Central memory CD8-positive, alpha-beta T cell (primary cell): ENCODE measurements at regions not wholly inside any gene's neighbourhood (a gene's known extent, or its start where the extent isn't known, plus 50 kb on each side); places are given as distances from the start of the nearest gene placed in this dataset.
"Not testable (repeated sequence)": the region's sequence is repeated elsewhere in the genome, so short reads cannot be mapped to it uniquely, and the experiment has no call there.

Experiments
- ATAC-seq: fragments of 150-1000 bp; cut with Tn5 transposase; replicated peaks from 2 replicates; pipeline ENCODE4 v1.10.0; 2022; ENCODE audit warnings: mild to moderate bottlenecking, moderate FRiP score, moderate number of reproducible peaks; ENCODE audit not compliant: poor library complexity, severe bottlenecking; ENCODE audit errors: extremely low read depth
- DNase-seq, 2 donors: peaks; one replicate each; pipeline ENCODE4 v3.0.0; 2021; ENCODE audit warnings: low spot score in 2 of 2
- H3K27ac Mint-ChIP-seq: one replicate; pipeline ENCODE4 v1.8.0; 2022; ENCODE audit warnings: low read depth, mild to moderate bottlenecking, moderate library complexity, mixed read lengths
- H3K27me3 Mint-ChIP-seq: one replicate; pipeline ENCODE4 v1.8.0; 2022; ENCODE audit warnings: mixed read lengths
- H3K36me3 Mint-ChIP-seq: one replicate; pipeline ENCODE4 v1.8.0; 2022; ENCODE audit warnings: mild to moderate bottlenecking, moderate library complexity, mixed read lengths; ENCODE audit not compliant: insufficient read depth
- H3K4me1 Mint-ChIP-seq: one replicate; pipeline ENCODE4 v1.8.0; 2022; ENCODE audit warnings: mixed read lengths
- H3K4me3 Mint-ChIP-seq: one replicate; pipeline ENCODE4 v1.8.0; 2022; ENCODE audit warnings: mild to moderate bottlenecking, moderate library complexity, mixed read lengths
- H3K9me3 Mint-ChIP-seq: one replicate; pipeline ENCODE4 v1.8.0; 2022; ENCODE audit warnings: mixed read lengths

- Mint-ChIP-seq H3K4me3 (no peak overlapping the region), H3K9me3 (peaks cover 23% of the 10 kb centered on the region), H3K4me1 (no peaks in the 10 kb centered on the region), H3K27ac (no peak overlapping the region), H3K27me3 (no peaks in the 10 kb centered on the region), H3K36me3 (peaks cover 2% of the 10 kb centered on the region)
- ATAC-seq (no peak), DNase-seq (no peak)
These were observed 467.4 kb upstream of the ID4 start for GRCh38 chr6:19369785-19370184.

GRCh38 chr6:19370831-19371230 lies 466.3 kb upstream of the ID4 start:
- no peak overlapping the region for H3K4me3 Mint-ChIP-seq
- ATAC-seq: no peak
- no peak for DNase-seq
- H3K4me1 Mint-ChIP-seq: no peaks in the 10 kb centered on the region
- H3K9me3 Mint-ChIP-seq: peaks cover 23% of the 10 kb centered on the region
- no peaks in the 10 kb centered on the region for H3K27me3 Mint-ChIP-seq
- no peaks in the 10 kb centered on the region for H3K36me3 Mint-ChIP-seq
- no peak overlapping the region for H3K27ac Mint-ChIP-seq

GRCh38 chr6:19375613-19376012 lies 461.6 kb upstream of the ID4 start:
- ATAC-seq (no peak), DNase-seq (no peak)
- Mint-ChIP-seq H3K36me3 (no peaks in the 10 kb centered on the region), H3K27ac (no peak overlapping the region), H3K9me3 (peaks cover 21% of the 10 kb centered on the region), H3K4me1 (no peaks in the 10 kb centered on the region), H3K27me3 (no peaks in the 10 kb centered on the region), H3K4me3 (no peak overlapping the region)

GRCh38 chr6:19377722-19378121 lies 459.4 kb upstream of the ID4 start:
- DNase-seq (no peak), ATAC-seq (no peak)
- H3K36me3 Mint-ChIP-seq: no peaks in the 10 kb centered on the region
- no peaks in the 10 kb centered on the region for H3K4me1 Mint-ChIP-seq
- H3K4me3 Mint-ChIP-seq: no peak overlapping the region
- H3K27me3 Mint-ChIP-seq: no peaks in the 10 kb centered on the region
- H3K9me3 Mint-ChIP-seq: peaks cover 10% of the 10 kb centered on the region
- no peak overlapping the region for H3K27ac Mint-ChIP-seq

GRCh38 chr6:19380293-19380692 lies 456.9 kb upstream of the ID4 start:
- ATAC-seq (no peak), DNase-seq (no peak)
- Mint-ChIP-seq H3K4me1 (no peaks in the 10 kb centered on the region), H3K9me3 (peaks cover 9% of the 10 kb centered on the region), H3K4me3 (no peak overlapping the region), H3K27ac (no peak overlapping the region), H3K27me3 (no peaks in the 10 kb centered on the region), H3K36me3 (peaks cover 2% of the 10 kb centered on the region)

GRCh38 chr6:19382676-19383075 lies 454.5 kb upstream of the ID4 start:
- Mint-ChIP-seq H3K4me1 (no peaks in the 10 kb centered on the region), H3K36me3 (peaks cover 2% of the 10 kb centered on the region), H3K4me3 (no peak overlapping the region), H3K27me3 (no peaks in the 10 kb centered on the region), H3K27ac (no peak overlapping the region), H3K9me3 (peaks cover 10% of the 10 kb centered on the region)
- no peak for ATAC-seq
- DNase-seq: no peak

GRCh38 chr6:19391926-19392325 lies 445.2 kb upstream of the ID4 start:
- Mint-ChIP-seq H3K36me3 (no peaks in the 10 kb centered on the region), H3K9me3 (peaks cover 5% of the 10 kb centered on the region), H3K4me1 (no peaks in the 10 kb centered on the region), H3K27ac (no peak overlapping the region), H3K27me3 (no peaks in the 10 kb centered on the region), H3K4me3 (no peak overlapping the region)
- DNase-seq (no peak), ATAC-seq (no peak)

GRCh38 chr6:19394051-19394450 lies 443.1 kb upstream of the ID4 start:
- Mint-ChIP-seq H3K36me3 (no peaks in the 10 kb centered on the region), H3K4me1 (no peaks in the 10 kb centered on the region), H3K27me3 (no peaks in the 10 kb centered on the region), H3K9me3 (peaks cover 5% of the 10 kb centered on the region), H3K4me3 (no peak overlapping the region), H3K27ac (no peak overlapping the region)
- DNase-seq: no peak
- no peak for ATAC-seq

- Mint-ChIP-seq H3K9me3 (peaks cover 5% of the 10 kb centered on the region), H3K4me3 (no peak overlapping the region), H3K36me3 (no peaks in the 10 kb centered on the region), H3K4me1 (no peaks in the 10 kb centered on the region), H3K27me3 (no peaks in the 10 kb centered on the region), H3K27ac (no peak overlapping the region)
- ATAC-seq (no peak), DNase-seq (no peak)
These were observed 442.5 kb upstream of the ID4 start for GRCh38 chr6:19394687-19395086.

GRCh38 chr6:19395316-19395715 lies 441.9 kb upstream of the ID4 start:
- Mint-ChIP-seq H3K4me1 (no peaks in the 10 kb centered on the region), H3K9me3 (peaks cover 7% of the 10 kb centered on the region), H3K27me3 (no peaks in the 10 kb centered on the region), H3K4me3 (no peak overlapping the region), H3K36me3 (no peaks in the 10 kb centered on the region), H3K27ac (no peak overlapping the region)
- no peak for ATAC-seq
- no peak for DNase-seq

- Mint-ChIP-seq H3K27ac (no peak overlapping the region), H3K4me1 (no peaks in the 10 kb centered on the region), H3K4me3 (no peak overlapping the region), H3K9me3 (peaks cover 6% of the 10 kb centered on the region), H3K27me3 (no peaks in the 10 kb centered on the region), H3K36me3 (no peaks in the 10 kb centered on the region)
- DNase-seq: no peak
- ATAC-seq: no peak
These were observed 437.8 kb upstream of the ID4 start for GRCh38 chr6:19399406-19399805.

- ATAC-seq, H3K4me1 Mint-ChIP-seq, H3K36me3 Mint-ChIP-seq, H3K27ac Mint-ChIP-seq, H3K27me3 Mint-ChIP-seq, H3K4me3 Mint-ChIP-seq, DNase-seq: not testable (repeated sequence)
- H3K9me3 Mint-ChIP-seq: peaks cover 25% of the 10 kb centered on the region
These were observed 432.3 kb upstream of the ID4 start for GRCh38 chr6:19404884-19405283.

- no peaks in the 10 kb centered on the region for H3K4me1 Mint-ChIP-seq
- no peak overlapping the region for H3K4me3 Mint-ChIP-seq
- no peak for DNase-seq
- H3K27me3 Mint-ChIP-seq: no peaks in the 10 kb centered on the region
- peaks cover 20% of the 10 kb centered on the region for H3K9me3 Mint-ChIP-seq
- no peaks in the 10 kb centered on the region for H3K36me3 Mint-ChIP-seq
- ATAC-seq: no peak
- H3K27ac Mint-ChIP-seq: no peak overlapping the region
These were observed 428.8 kb upstream of the ID4 start for GRCh38 chr6:19408331-19408730.

GRCh38 chr6:19410481-19410880 lies 426.7 kb upstream of the ID4 start:
- H3K9me3 Mint-ChIP-seq: peaks cover 13% of the 10 kb centered on the region
- H3K4me1 Mint-ChIP-seq: no peaks in the 10 kb centered on the region
- H3K27me3 Mint-ChIP-seq: no peaks in the 10 kb centered on the region
- ATAC-seq: no peak
- DNase-seq: no peak
- no peak overlapping the region for H3K4me3 Mint-ChIP-seq
- H3K36me3 Mint-ChIP-seq: no peaks in the 10 kb centered on the region
- no peak overlapping the region for H3K27ac Mint-ChIP-seq
